Transverse colon (tissue), 4 donors: ENCODE measurements at regions not wholly inside any gene's neighbourhood (a gene's known extent, or its start where the extent isn't known, plus 50 kb on each side); places are given as distances from the start of the nearest gene placed in this dataset.

Source experiments
- DNase-seq: peaks from one replicate; pipeline ENCODE4 v3.0.0-alpha.2; 2019
- H3K27ac ChIP-seq, 4 donors: fragments of 200-600 bp; sonication (generic); 2 replicates each; pipeline ENCODE4 v1.5.1; 2016 to 2018; ENCODE audit warnings: inconsistent platforms in 4 of 4
- H3K27me3 ChIP-seq: fragments of 200-600 bp; sonication (generic); 2 replicates; pipeline ENCODE4 v1.5.1; 2017; ENCODE audit warnings: inconsistent platforms
- H3K36me3 ChIP-seq, 4 donors: fragments of 200-600 bp; sonication (generic); 2 replicates each; pipeline ENCODE4 v1.5.1; 2017 to 2019; ENCODE audit warnings: inconsistent platforms in 4 of 4
- H3K4me1 ChIP-seq, 4 donors: fragments of 200-600 bp; sonication (generic); 2 replicates each; pipeline ENCODE4 v1.5.1; 2017 to 2020; ENCODE audit warnings: inconsistent platforms in 4 of 4
- H3K4me3 ChIP-seq, 4 donors: fragments of 200-600 bp; sonication (generic); 1 replicate in 1 of 4; 2 replicates in 3 of 4; pipeline versions ENCODE4 v1.5.1 to v1.6.1; 2017 to 2019; ENCODE audit warnings: inconsistent platforms in 4 of 4
- H3K9me3 ChIP-seq, 2 donors: fragments of 200-600 bp; sonication (generic); 2 replicates each; pipeline ENCODE4 v1.5.1; 2017 to 2019; ENCODE audit warnings: inconsistent platforms in 2 of 2
- CTCF ChIP-seq, 5 experiments: fragments of 200-600 bp in 3 of 5; fragments of 450-650 bp in 2 of 5; sonication (generic) in 3 of 5; IDR thresholded peaks; 1 replicate in 2 of 5; 2 replicates in 3 of 5; pipeline ENCODE4 v1.5.1; 2016 to 2017; ENCODE audit warnings: antibody characterized with exemption in 5 of 5, inconsistent platforms in 3 of 5, mild to moderate bottlenecking in 2 of 5, moderate library complexity in 1 of 5
- EP300 ChIP-seq: sonication (generic); formaldehyde crosslinking; IDR thresholded peaks from one replicate; pipeline ENCODE4 v1.6.1; 2017; ENCODE audit warnings: antibody characterized with exemption, low read depth
- POLR2A ChIP-seq: fragments of 450-650 bp; IDR thresholded peaks from one replicate; pipeline ENCODE4 v1.6.1; 2016; ENCODE audit warnings: antibody characterized with exemption, mild to moderate bottlenecking, moderate library complexity
- POLR2AphosphoS5 ChIP-seq, 3 donors: sonication (generic); formaldehyde crosslinking; IDR thresholded peaks; one replicate each; pipeline ENCODE4 v1.6.1; 2016; ENCODE audit warnings: antibody characterized with exemption in 3 of 3
- WGBS, 2 donors: methylation state at CpG; one replicate each; pipeline ENCODE4 v1.1.5; 2018; ENCODE audit warnings: low coverage in 1 of 2; 5-methylcytosine and 5-hydroxymethylcytosine counted together
- in situ Hi-C, 4 donors: fragments of 200-750 bp; cut with MboI; loops; one replicate each; pipeline versions ENCODE4 v1.15.0 to v1.15.1; 2017; ENCODE audit warnings: low sequenced_read_pairs in 3 of 4, low pct_ligation_motif_present in 1 of 4, low pct_unique_long_range_greater_than_20kb in 1 of 4
- intact Hi-C: fragments of 100-400 bp; cut with DNase I; formaldehyde crosslinking; loops from one replicate; pipeline ENCODE4 v1.15.1; 2023; ENCODE audit warnings: low total_unique reads

- TF ChIP-seq EP300 (no peak), CTCF (IDR thresholded peaks at IDR 0.05) (no peak), POLR2A (no peak), POLR2AphosphoS5 (IDR thresholded peaks at IDR 0.05) (no peak)
- no peak for DNase-seq
- WGBS, 2 donors, result 49 to 53% methylated on average over 7 of the region's 7 CpGs
- no peak overlapping the region for H3K27ac ChIP-seq
- in situ Hi-C loops, result no loop called here
- H3K4me1 ChIP-seq, result no peaks in the 10 kb centered on the region
- H3K36me3 ChIP-seq, result no peaks in the 10 kb centered on the region
- intact Hi-C loops, result no loop called here
- H3K9me3 ChIP-seq, result no peaks in the 10 kb centered on the region
- H3K27me3 ChIP-seq, result no peaks in the 10 kb centered on the region
- H3K4me3 ChIP-seq, result no peak overlapping the region
Measured at GRCh38 chr4:84238247-84239090, 260.6 kb downstream of the NKX6-1 start.

- Histone ChIP-seq H3K27ac (no peak overlapping the region), H3K27me3 (no peaks in the 10 kb centered on the region), H3K4me3 (no peak overlapping the region), H3K9me3 (no peaks in the 10 kb centered on the region), H3K4me1 (no peaks in the 10 kb centered on the region), H3K36me3 (no peaks in the 10 kb centered on the region)
- intact Hi-C loops (no loop called here), in situ Hi-C loops (no loop called here)
- 77 to 97% methylated on average over 2 to 4 of the region's 4 CpGs for WGBS, 2 donors
- no peak for TF ChIP-seq POLR2A
- no peak for TF ChIP-seq POLR2AphosphoS5 (IDR thresholded peaks at IDR 0.05)
- no peak for TF ChIP-seq EP300
- no peak for TF ChIP-seq CTCF (IDR thresholded peaks at IDR 0.05)
- DNase-seq, result no peak
Measured at GRCh38 chr4:84237008-84237407, 262.1 kb downstream of the NKX6-1 start.

GRCh38 chr4:84235126-84235944 is 263.8 kb downstream of the NKX6-1 start:
- Histone ChIP-seq H3K36me3 (no peaks in the 10 kb centered on the region), H3K27ac (no peak overlapping the region), H3K4me3 (no peak overlapping the region), H3K9me3 (no peaks in the 10 kb centered on the region), H3K4me1 (no peaks in the 10 kb centered on the region), H3K27me3 (no peaks in the 10 kb centered on the region)
- TF ChIP-seq CTCF (IDR thresholded peaks at IDR 0.05), result no peak
- in situ Hi-C loops, result no loop called here
- intact Hi-C loops, result no loop called here
- no peak for DNase-seq
- WGBS, 2 donors, result 76 to 84% methylated on average over 6 of the region's 6 CpGs

GRCh38 chr4:84232309-84233095 is 266.6 kb downstream of the NKX6-1 start:
- 70 to 74% methylated on average over 7 of the region's 7 CpGs for WGBS, 2 donors
- intact Hi-C loops, result no loop called here
- no peak for DNase-seq
- TF ChIP-seq POLR2AphosphoS5 (IDR thresholded peaks at IDR 0.05), result no peak
- no peak for TF ChIP-seq CTCF (IDR thresholded peaks at IDR 0.05)
- TF ChIP-seq POLR2A, result no peak
- TF ChIP-seq EP300, result no peak
- Histone ChIP-seq H3K4me1 (no peaks in the 10 kb centered on the region), H3K4me3 (no peak overlapping the region), H3K9me3 (no peaks in the 10 kb centered on the region), H3K27ac (no peak overlapping the region), H3K36me3 (no peaks in the 10 kb centered on the region), H3K27me3 (no peaks in the 10 kb centered on the region)
- in situ Hi-C loops, result no loop called here
